ENCODE measurements at regions not wholly inside any gene's neighbourhood (a gene's known extent, or its start where the extent isn't known, plus 50 kb on each side); places are given as distances from the start of the nearest gene placed in this dataset.

- TF ChIP-seq CTCF (conservative IDR thresholded peaks at IDR 0.05) = no peak
- no peak for TF ChIP-seq ZFX (IDR thresholded peaks at IDR 0.05)
Observed at GRCh38 chr13:83162493-83162892, 719.8 kb downstream of the SLITRK1 start.
